Neural progenitor cell (in vitro differentiated cells): ENCODE measurements at regions not wholly inside any gene's neighbourhood (a gene's known extent, or its start where the extent isn't known, plus 50 kb on each side); places are given as distances from the start of the nearest gene placed in this dataset.
"Not testable (repeated sequence)": the region's sequence is repeated elsewhere in the genome, so short reads cannot be mapped to it uniquely, and the experiment has no call there.

Experiments
- DNase-seq: peaks from one replicate; pipeline ENCODE4 v3.0.0-alpha.2; 2016; ENCODE audit warnings: low spot score
- H2AFZ ChIP-seq: fragments of 200-600 bp; sonication (generic); replicated peaks from 2 replicates; pipeline ENCODE4 v1.6.1; 2016; ENCODE audit warnings: antibody characterized with exemption
- H3F3A ChIP-seq: fragments of 200-600 bp; sonication (generic); 2 replicates; pipeline ENCODE4 v1.6.1; 2016; ENCODE audit warnings: antibody characterized with exemption, low read depth
- H3K27ac ChIP-seq: fragments of 200-600 bp; sonication (generic); 2 replicates; pipeline ENCODE4 v1.5.1; 2016; ENCODE audit warnings: mild to moderate bottlenecking
- H3K27me3 ChIP-seq: fragments of 200-600 bp; sonication (generic); 2 replicates; pipeline ENCODE4 v1.6.1; 2016; ENCODE audit warnings: mild to moderate bottlenecking, moderate library complexity
- H3K36me3 ChIP-seq: fragments of 200-600 bp; sonication (generic); 2 replicates; pipeline ENCODE4 v1.5.1; 2016
- H3K4me1 ChIP-seq: fragments of 200-600 bp; sonication (generic); 2 replicates; pipeline ENCODE4 v1.6.1; 2016; ENCODE audit warnings: mixed run types
- H3K4me2 ChIP-seq: fragments of 200-600 bp; sonication (generic); 2 replicates; pipeline ENCODE4 v1.6.1; 2016
- H3K4me3 ChIP-seq: fragments of 200-600 bp; sonication (generic); 2 replicates; pipeline ENCODE4 v1.5.1; 2016
- H3K79me2 ChIP-seq: fragments of 200-600 bp; sonication (generic); 2 replicates; pipeline ENCODE4 v1.6.1; 2016; ENCODE audit warnings: low read depth
- H3K9ac ChIP-seq: fragments of 200-600 bp; sonication (generic); 2 replicates; pipeline ENCODE4 v1.6.1; 2016
- H3K9me3 ChIP-seq: fragments of 200-600 bp; sonication (generic); 2 replicates; pipeline ENCODE4 v1.5.1; 2016; ENCODE audit warnings: low read depth
- H4K20me1 ChIP-seq: fragments of 200-600 bp; sonication (generic); 2 replicates; pipeline ENCODE4 v1.6.1; 2016; ENCODE audit warnings: low read depth
- H3K27ac Mint-ChIP-seq: 3 replicates; pipeline ENCODE4 v1.8.0; 2021; ENCODE audit warnings: mixed read lengths
- H3K27me3 Mint-ChIP-seq: 2 replicates; pipeline ENCODE4 v1.8.0; 2022; ENCODE audit warnings: low read depth, mild to moderate bottlenecking, inconsistent platforms, moderate library complexity, mixed read lengths; ENCODE audit not compliant: insufficient read depth
- H3K36me3 Mint-ChIP-seq: 3 replicates; pipeline ENCODE4 v1.8.0; 2021; ENCODE audit warnings: mixed read lengths
- H3K4me1 Mint-ChIP-seq: 3 replicates; pipeline ENCODE4 v1.8.0; 2021; ENCODE audit warnings: mixed read lengths
- H3K4me3 Mint-ChIP-seq: 3 replicates; pipeline ENCODE4 v1.8.0; 2021; ENCODE audit warnings: mild to moderate bottlenecking, moderate library complexity, mixed read lengths
- H3K9me3 Mint-ChIP-seq: 3 replicates; pipeline ENCODE4 v1.8.0; 2020; ENCODE audit warnings: mixed read lengths
- EZH2 ChIP-seq: fragments of 200-600 bp; sonication (generic); IDR thresholded peaks from 2 replicates; pipeline ENCODE4 v1.6.1; 2017; ENCODE audit warnings: antibody characterized with exemption, mild to moderate bottlenecking, moderate library complexity
- EZH2phosphoT487 ChIP-seq: fragments of 200-600 bp; sonication (generic); IDR thresholded peaks from 2 replicates; pipeline ENCODE4 v1.6.1; 2017; ENCODE audit warnings: antibody characterized with exemption
- TF ChIP-seq, protein P1 (sequence below): fragments of 200-600 bp; sonication (generic); IDR thresholded peaks from 2 replicates; pipeline ENCODE4 v1.5.1; 2017; ENCODE audit warnings: antibody characterized with exemption, mild to moderate bottlenecking

DNA sequence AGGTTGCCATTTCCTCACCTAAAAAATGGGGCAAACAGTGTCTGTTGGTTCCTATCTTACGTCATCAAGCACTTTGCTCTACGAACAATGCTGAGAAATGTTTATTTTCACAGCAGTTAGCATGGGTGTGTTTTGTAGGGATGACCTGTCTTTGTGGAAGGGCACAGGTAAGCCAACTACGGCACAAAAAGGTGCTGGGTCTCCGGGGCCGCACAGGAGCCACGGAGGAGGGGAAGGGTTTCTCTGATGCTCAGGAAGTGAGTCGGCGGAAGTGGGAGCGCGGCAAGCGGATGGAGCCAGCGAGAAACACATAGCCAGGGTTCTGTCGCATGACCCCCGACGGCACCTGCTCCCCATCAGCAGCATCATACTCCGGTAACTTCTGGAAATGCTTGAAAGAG is 65.6 kb upstream of the TCL1B start:
- no peak for TF ChIP-seq EZH2phosphoT487
- TF ChIP-seq, protein P1, sequence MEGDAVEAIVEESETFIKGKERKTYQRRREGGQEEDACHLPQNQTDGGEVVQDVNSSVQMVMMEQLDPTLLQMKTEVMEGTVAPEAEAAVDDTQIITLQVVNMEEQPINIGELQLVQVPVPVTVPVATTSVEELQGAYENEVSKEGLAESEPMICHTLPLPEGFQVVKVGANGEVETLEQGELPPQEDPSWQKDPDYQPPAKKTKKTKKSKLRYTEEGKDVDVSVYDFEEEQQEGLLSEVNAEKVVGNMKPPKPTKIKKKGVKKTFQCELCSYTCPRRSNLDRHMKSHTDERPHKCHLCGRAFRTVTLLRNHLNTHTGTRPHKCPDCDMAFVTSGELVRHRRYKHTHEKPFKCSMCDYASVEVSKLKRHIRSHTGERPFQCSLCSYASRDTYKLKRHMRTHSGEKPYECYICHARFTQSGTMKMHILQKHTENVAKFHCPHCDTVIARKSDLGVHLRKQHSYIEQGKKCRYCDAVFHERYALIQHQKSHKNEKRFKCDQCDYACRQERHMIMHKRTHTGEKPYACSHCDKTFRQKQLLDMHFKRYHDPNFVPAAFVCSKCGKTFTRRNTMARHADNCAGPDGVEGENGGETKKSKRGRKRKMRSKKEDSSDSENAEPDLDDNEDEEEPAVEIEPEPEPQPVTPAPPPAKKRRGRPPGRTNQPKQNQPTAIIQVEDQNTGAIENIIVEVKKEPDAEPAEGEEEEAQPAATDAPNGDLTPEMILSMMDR, result no peak
- TF ChIP-seq EZH2, result no peak
- no peaks in the 10 kb centered on the region for H3K79me2 ChIP-seq
- H3K9me3 ChIP-seq, result no peaks in the 10 kb centered on the region
- no peak overlapping the region for H3K9ac ChIP-seq
- no peak overlapping the region for H3K4me2 ChIP-seq
- Mint-ChIP-seq H3K27ac (no peak overlapping the region), H3K9me3 (no peaks in the 10 kb centered on the region), H3K27me3 (peaks cover 5% of the 10 kb centered on the region), H3K4me1 (peaks cover 29% of the 10 kb centered on the region), H3K36me3 (no peaks in the 10 kb centered on the region), H3K4me3 (no peak overlapping the region)
- H3K36me3 ChIP-seq, result no peaks in the 10 kb centered on the region
- peaks cover 7% of the 10 kb centered on the region for H3K4me1 ChIP-seq
- H3K27ac ChIP-seq, result no peak overlapping the region
- no peak for DNase-seq
- H3K27me3 ChIP-seq, result no peaks in the 10 kb centered on the region
- no peaks in the 10 kb centered on the region for H4K20me1 ChIP-seq
- H3K4me3 ChIP-seq, result no peak overlapping the region
- no peak overlapping the region for H2AFZ ChIP-seq
- no peaks in the 10 kb centered on the region for H3F3A ChIP-seq

DNA sequence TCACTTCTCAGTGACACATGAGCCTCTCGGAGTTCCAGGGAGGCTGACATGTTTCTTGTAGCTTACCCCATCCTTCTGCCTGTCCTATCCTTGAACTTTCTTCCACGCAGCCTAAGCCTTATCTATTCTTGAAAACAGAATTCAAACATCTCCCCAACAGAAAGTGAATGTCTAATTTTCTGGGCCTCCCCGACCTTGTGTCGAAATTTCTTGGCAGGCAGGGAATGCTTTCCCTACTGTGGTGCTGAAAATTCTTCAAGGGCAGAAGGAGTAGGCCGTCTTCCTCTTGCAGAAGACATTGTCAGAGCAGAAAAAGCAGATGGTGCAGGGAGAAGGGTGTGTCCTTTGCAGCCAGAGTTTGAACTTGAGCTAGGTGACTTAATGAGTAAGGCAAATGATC is 63.0 kb upstream of the TCL1B start:
- no peaks in the 10 kb centered on the region for H3K27me3 ChIP-seq
- no peak overlapping the region for H3K4me3 ChIP-seq
- Mint-ChIP-seq H3K36me3 (no peaks in the 10 kb centered on the region), H3K27ac (no peak overlapping the region), H3K9me3 (no peaks in the 10 kb centered on the region), H3K4me1 (peaks cover 23% of the 10 kb centered on the region), H3K4me3 (no peak overlapping the region), H3K27me3 (peaks cover 5% of the 10 kb centered on the region)
- no peak overlapping the region for H3K27ac ChIP-seq
- no peaks in the 10 kb centered on the region for H4K20me1 ChIP-seq
- H3K79me2 ChIP-seq, result no peaks in the 10 kb centered on the region
- no peaks in the 10 kb centered on the region for H3F3A ChIP-seq
- H3K36me3 ChIP-seq, result no peaks in the 10 kb centered on the region
- peaks cover 4% of the 10 kb centered on the region for H3K4me1 ChIP-seq
- H3K9ac ChIP-seq, result no peak overlapping the region
- no peak for DNase-seq
- no peak overlapping the region for H2AFZ ChIP-seq
- TF ChIP-seq EZH2, result no peak
- TF ChIP-seq, protein P1, result no peak
- TF ChIP-seq EZH2phosphoT487, result no peak
- H3K4me2 ChIP-seq, result no peak overlapping the region
- no peaks in the 10 kb centered on the region for H3K9me3 ChIP-seq

DNA sequence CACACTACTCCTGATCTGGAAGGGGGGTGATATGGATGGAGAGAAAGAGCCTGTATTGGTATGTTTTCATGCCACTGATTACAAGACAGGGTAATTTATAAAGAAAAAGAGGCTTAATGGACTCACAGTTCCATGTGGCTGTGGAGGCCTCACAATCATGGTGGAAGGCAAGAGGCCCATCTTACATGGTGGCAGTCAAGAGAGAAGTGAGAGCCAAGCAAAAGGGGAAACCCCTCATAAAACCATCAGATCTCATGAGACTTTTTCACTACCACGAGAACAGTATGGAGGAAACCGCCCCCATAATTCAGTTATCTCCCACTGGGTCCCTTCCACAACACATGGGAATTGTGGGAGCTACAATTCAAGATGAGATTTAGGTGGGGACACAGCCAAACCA is 60.5 kb upstream of the TCL1B start:
- not testable (repeated sequence) for H3K4me1 Mint-ChIP-seq, H3K36me3 Mint-ChIP-seq, H3K4me3 Mint-ChIP-seq

DNA sequence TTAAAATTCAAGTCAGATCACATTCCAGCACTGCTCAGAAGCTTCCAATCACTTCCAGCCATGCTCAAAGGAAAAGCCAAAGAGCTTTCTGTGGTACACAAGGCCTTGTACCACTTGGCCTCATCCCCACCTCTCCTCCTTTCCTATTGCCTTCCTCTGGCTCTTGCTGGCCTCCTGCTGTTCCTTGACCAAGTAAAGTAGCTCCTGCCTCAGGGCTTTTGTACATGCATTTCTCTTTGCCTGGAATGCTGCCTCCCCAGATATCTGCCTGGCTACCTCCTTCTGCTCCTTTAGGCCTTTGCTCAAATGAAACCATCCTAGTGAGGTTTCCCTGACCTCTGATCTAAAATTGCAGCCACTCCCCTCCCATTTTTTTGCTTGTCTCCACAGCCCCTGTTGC is 51.2 kb upstream of the TCL1B start:
- no peak for DNase-seq
- Histone ChIP-seq H3K4me1 (no peaks in the 10 kb centered on the region), H3K4me3 (no peak overlapping the region), H3K79me2 (no peaks in the 10 kb centered on the region), H4K20me1 (no peaks in the 10 kb centered on the region), H3K27me3 (no peaks in the 10 kb centered on the region), H3F3A (peaks cover 9% of the 10 kb centered on the region), H3K9me3 (no peaks in the 10 kb centered on the region), H2AFZ (no peak overlapping the region), H3K36me3 (no peaks in the 10 kb centered on the region), H3K27ac (no peak overlapping the region), H3K9ac (no peak overlapping the region), H3K4me2 (no peak overlapping the region)
- H3K27me3 Mint-ChIP-seq, result peaks cover 10% of the 10 kb centered on the region
- H3K36me3 Mint-ChIP-seq, result no peaks in the 10 kb centered on the region
- TF ChIP-seq EZH2, result no peak
- TF ChIP-seq EZH2phosphoT487, result no peak
- TF ChIP-seq, protein P1, result no peak
- no peak overlapping the region for H3K4me3 Mint-ChIP-seq
- no peak overlapping the region for H3K27ac Mint-ChIP-seq
- peaks cover 15% of the 10 kb centered on the region for H3K9me3 Mint-ChIP-seq
- no peaks in the 10 kb centered on the region for H3K4me1 Mint-ChIP-seq

More for the DNA sequence above, 60.5 kb upstream of the TCL1B start:
- H3K9me3 Mint-ChIP-seq, H3K27ac Mint-ChIP-seq, H3K36me3 ChIP-seq, H3K4me3 ChIP-seq, H3K9ac ChIP-seq, H3K79me2 ChIP-seq, H3F3A ChIP-seq, H3K27ac ChIP-seq, H2AFZ ChIP-seq, H3K4me1 ChIP-seq, H3K27me3 Mint-ChIP-seq, H3K27me3 ChIP-seq, H4K20me1 ChIP-seq, H3K9me3 ChIP-seq, DNase-seq, H3K4me2 ChIP-seq: not testable (repeated sequence)
